ENCODE measurements at regions not wholly inside any gene's neighbourhood (a gene's known extent, or its start where the extent isn't known, plus 50 kb on each side); places are given as distances from the start of the nearest gene placed in this dataset.

GRCh38 chr11:71116693-71117040, 135.7 kb downstream of the SHANK2 start:
- Histone ChIP-seq H3K27me3 (no peaks in the 10 kb centered on the region), H3K4me3 (no peak overlapping the region), H3K4me1 (peaks cover 16% of the 10 kb centered on the region), H3K9me3 (no peaks in the 10 kb centered on the region), H3K36me3 (replicated peaks in 1 of 2; ENCODE audit: insufficient read depth in 1 of 2, low read depth in 2 of 2) (no peaks in the 10 kb centered on the region), H3K27ac (peak overlapping the region in 1 of 4 donors; percentile 29)
- no peak for ATAC-seq
- TF ChIP-seq, protein P1, sequence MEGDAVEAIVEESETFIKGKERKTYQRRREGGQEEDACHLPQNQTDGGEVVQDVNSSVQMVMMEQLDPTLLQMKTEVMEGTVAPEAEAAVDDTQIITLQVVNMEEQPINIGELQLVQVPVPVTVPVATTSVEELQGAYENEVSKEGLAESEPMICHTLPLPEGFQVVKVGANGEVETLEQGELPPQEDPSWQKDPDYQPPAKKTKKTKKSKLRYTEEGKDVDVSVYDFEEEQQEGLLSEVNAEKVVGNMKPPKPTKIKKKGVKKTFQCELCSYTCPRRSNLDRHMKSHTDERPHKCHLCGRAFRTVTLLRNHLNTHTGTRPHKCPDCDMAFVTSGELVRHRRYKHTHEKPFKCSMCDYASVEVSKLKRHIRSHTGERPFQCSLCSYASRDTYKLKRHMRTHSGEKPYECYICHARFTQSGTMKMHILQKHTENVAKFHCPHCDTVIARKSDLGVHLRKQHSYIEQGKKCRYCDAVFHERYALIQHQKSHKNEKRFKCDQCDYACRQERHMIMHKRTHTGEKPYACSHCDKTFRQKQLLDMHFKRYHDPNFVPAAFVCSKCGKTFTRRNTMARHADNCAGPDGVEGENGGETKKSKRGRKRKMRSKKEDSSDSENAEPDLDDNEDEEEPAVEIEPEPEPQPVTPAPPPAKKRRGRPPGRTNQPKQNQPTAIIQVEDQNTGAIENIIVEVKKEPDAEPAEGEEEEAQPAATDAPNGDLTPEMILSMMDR (IDR thresholded peaks at IDR 0.05), result no peak
- no peak for TF ChIP-seq POLR2A (IDR thresholded peaks at IDR 0.05)
- no peak for DNase-seq
- 97 to 99% methylated on average over 8 of the region's 8 CpGs for WGBS, 2 donors
- intact Hi-C loops (cut with DNase I), result loop anchor here (10.0 kb wide), 1 partner anchor 228 kb away; no protein-coding TSS in a partner anchor

- H3K27ac ChIP-seq, result no peak overlapping the region
- H3K4me3 ChIP-seq, result no peak overlapping the region
- peaks cover 16% of the 10 kb centered on the region for H3K4me1 ChIP-seq
- H3K36me3 ChIP-seq (replicated peaks in 1 of 2; ENCODE audit: insufficient read depth in 1 of 2, low read depth in 2 of 2), result no peaks in the 10 kb centered on the region
- WGBS, 2 donors, result 69 to 80% methylated on average over 16 to 19 of the region's 19 CpGs
- intact Hi-C loops (cut with DNase I), result loop anchor here (10.0 kb wide), 1 partner anchor 229 kb away; no protein-coding TSS in a partner anchor
- H3K27me3 ChIP-seq, result no peaks in the 10 kb centered on the region
- DNase-seq (no peak), ATAC-seq (no peak)
- H3K9me3 ChIP-seq, result no peaks in the 10 kb centered on the region
- no peak for TF ChIP-seq POLR2A (IDR thresholded peaks at IDR 0.05)
- TF ChIP-seq, protein P1 (IDR thresholded peaks at IDR 0.05), result no peak
These were observed 136.3 kb downstream of the SHANK2 start for GRCh38 chr11:71115770-71116692.

- H3K4me1 ChIP-seq, result peaks cover 8% of the 10 kb centered on the region
- ATAC-seq (peak; percentile 34), DNase-seq (no peak)
- H3K9me3 ChIP-seq, result no peaks in the 10 kb centered on the region
- intact Hi-C loops (cut with DNase I), result loop anchor here (10.0 kb wide), 1 partner anchor 231 kb away; no protein-coding TSS in a partner anchor
- WGBS, 2 donors, result 84 to 91% methylated on average over 6 to 12 of the region's 12 CpGs
- peak overlapping the region in 1 of 4 donors; percentile 46 for H3K27ac ChIP-seq
- no peak for TF ChIP-seq POLR2A (IDR thresholded peaks at IDR 0.05)
- TF ChIP-seq, protein P1 (IDR thresholded peaks at IDR 0.05), result no peak
- peaks cover 0 to 4% of the 10 kb centered on the region in 2 donors for H3K36me3 ChIP-seq (replicated peaks in 1 of 2; ENCODE audit: insufficient read depth in 1 of 2, low read depth in 2 of 2)
- H3K4me3 ChIP-seq, result no peak overlapping the region
- no peaks in the 10 kb centered on the region for H3K27me3 ChIP-seq
These were observed 138.1 kb downstream of the SHANK2 start for GRCh38 chr11:71114124-71114851.

DNA sequence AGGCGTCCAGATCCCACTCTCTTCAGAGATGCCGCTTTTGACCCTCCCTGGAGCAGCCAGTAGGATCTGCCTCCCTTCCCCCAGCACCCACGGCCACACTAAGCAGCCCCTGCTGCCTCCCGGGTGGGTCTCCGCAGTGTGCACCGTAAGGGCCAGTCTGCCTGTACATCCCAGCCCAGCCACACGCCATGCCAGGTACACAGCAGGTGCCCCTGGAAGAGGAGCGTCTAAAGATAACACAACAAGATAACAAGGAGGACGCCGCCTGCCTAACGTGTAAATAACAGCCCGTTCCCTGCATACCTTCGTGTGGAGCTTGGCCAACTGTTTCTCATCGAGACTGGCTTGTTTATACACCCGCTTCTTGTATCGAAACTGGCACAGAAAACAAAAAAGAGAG, 139.4 kb downstream of the SHANK2 start:
- intact Hi-C loops (cut with DNase I), result loop anchor here (10.0 kb wide), 1 partner anchor 232 kb away; no protein-coding TSS in a partner anchor
- 47 to 58% methylated on average over 14 to 16 of the region's 16 CpGs for WGBS, 2 donors
- TF ChIP-seq, protein P1 (IDR thresholded peaks at IDR 0.05), result no peak
- TF ChIP-seq POLR2A (IDR thresholded peaks at IDR 0.05), result no peak
- Histone ChIP-seq H3K9me3 (no peaks in the 10 kb centered on the region), H3K36me3 (replicated peaks in 1 of 2; ENCODE audit: insufficient read depth in 1 of 2, low read depth in 2 of 2) (peaks cover 0 to 4% of the 10 kb centered on the region in 2 donors), H3K4me1 (peaks cover 8% of the 10 kb centered on the region), H3K27me3 (no peaks in the 10 kb centered on the region), H3K27ac (peak overlapping the region in 2 of 4 donors; percentile 31 to 45), H3K4me3 (no peak overlapping the region)
- peak; percentile 20 to 35 (median 26) for DNase-seq
- peak; percentile 55 for ATAC-seq
